Activated B cell treated with CpG ODN at 0.5 μM for 24 hours (primary cell): ENCODE measurements at regions not wholly inside any gene's neighbourhood (a gene's known extent, or its start where the extent isn't known, plus 50 kb on each side); places are given as distances from the start of the nearest gene placed in this dataset.

Source experiments
- ATAC-seq: fragments of 200-7000 bp; cut with Tn5 transposase; one replicate; pipeline ENCODE4 v1.10.0; 2021; ENCODE audit warnings: low read depth, mild to moderate bottlenecking, moderate library complexity
- CTCF ChIA-PET: fragments of 350-600 bp; sonication (Branson Sonifier 250); formaldehyde crosslinking; loops from one replicate; lab custom pipeline; 2021; ENCODE audit warnings: antibody characterized with exemption; lab: Charles Lee
- POLR2A ChIA-PET: fragments of 350-600 bp; sonication (Branson Sonifier 250); formaldehyde crosslinking; loops from one replicate; lab custom pipeline; 2021; ENCODE audit warnings: antibody characterized with exemption; lab: Charles Lee
- DNase-seq: peaks from one replicate; pipeline ENCODE4 v3.0.0; 2022
- H3K27ac Mint-ChIP-seq: one replicate; pipeline ENCODE4 v1.8.0; 2020; ENCODE audit warnings: mixed read lengths
- H3K27me3 Mint-ChIP-seq: one replicate; pipeline ENCODE4 v1.8.0; 2021; ENCODE audit warnings: mixed read lengths
- H3K36me3 Mint-ChIP-seq: one replicate; pipeline ENCODE4 v1.8.0; 2021; ENCODE audit warnings: low read depth, mixed read lengths
- H3K4me1 Mint-ChIP-seq: one replicate; pipeline ENCODE4 v1.8.0; 2021; ENCODE audit warnings: mixed read lengths
- H3K4me3 Mint-ChIP-seq: one replicate; pipeline ENCODE4 v1.8.0; 2020; ENCODE audit warnings: mild to moderate bottlenecking, mixed read lengths
- H3K9me3 Mint-ChIP-seq: one replicate; pipeline ENCODE4 v1.8.0; 2020; ENCODE audit warnings: mixed read lengths
- CTCF ChIP-seq: fragments of 200-600 bp; IDR thresholded peaks from one replicate; pipeline ENCODE4 v1.8.0; 2022; ENCODE audit warnings: antibody characterized with exemption, mild to moderate bottlenecking
- intact Hi-C: fragments of 100-400 bp; cut with micrococcal nuclease; formaldehyde crosslinking; loops from one replicate; pipeline ENCODE4 v1.15.1; 2024

GRCh38 chr18:26721854-26722564 is 143.5 kb downstream of the AQP4 start:
- Mint-ChIP-seq H3K4me1 (no peaks in the 10 kb centered on the region), H3K27ac (no peak overlapping the region), H3K27me3 (no peaks in the 10 kb centered on the region), H3K9me3 (no peaks in the 10 kb centered on the region), H3K4me3 (no peak overlapping the region), H3K36me3 (no peaks in the 10 kb centered on the region)
- ChIA-PET POLR2A (no interaction called here), CTCF (no interaction called here)
- intact Hi-C loops, result no loop called here
- ATAC-seq (no peak), DNase-seq (no peak)
- no peak for TF ChIP-seq CTCF

DNA sequence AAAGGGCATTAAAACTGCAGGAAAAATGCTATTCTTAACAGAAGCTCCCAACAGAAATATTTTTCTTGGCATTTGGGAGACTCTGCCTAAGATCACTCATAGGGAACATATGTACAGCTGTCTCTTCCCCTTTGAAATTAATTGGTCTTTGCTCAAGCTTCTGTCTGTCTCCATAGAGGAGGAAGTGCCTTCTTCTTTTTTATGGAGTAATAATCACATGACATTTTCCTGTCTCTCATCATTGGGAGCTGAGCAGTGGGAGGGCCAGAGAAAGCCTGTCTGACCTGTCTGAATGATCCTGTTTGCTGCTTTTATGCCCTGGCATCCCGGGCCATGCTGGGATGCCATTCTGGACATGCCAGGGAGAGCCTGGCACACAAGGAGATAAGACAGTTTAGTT is 145.6 kb downstream of the AQP4 start:
- H3K4me1 Mint-ChIP-seq, result no peaks in the 10 kb centered on the region
- no peak for DNase-seq
- ChIA-PET CTCF (no interaction called here), POLR2A (no interaction called here)
- intact Hi-C loops, result no loop called here
- no peak for TF ChIP-seq CTCF
- H3K9me3 Mint-ChIP-seq, result no peaks in the 10 kb centered on the region
- no peak for ATAC-seq
- H3K36me3 Mint-ChIP-seq, result no peaks in the 10 kb centered on the region
- H3K4me3 Mint-ChIP-seq, result no peak overlapping the region
- H3K27ac Mint-ChIP-seq, result no peak overlapping the region
- H3K27me3 Mint-ChIP-seq, result no peaks in the 10 kb centered on the region

- H3K4me1 Mint-ChIP-seq, result no peaks in the 10 kb centered on the region
- no peaks in the 10 kb centered on the region for H3K9me3 Mint-ChIP-seq
- ChIA-PET CTCF (no interaction called here), POLR2A (no interaction called here)
- no peak for DNase-seq
- no peak overlapping the region for H3K27ac Mint-ChIP-seq
- no peaks in the 10 kb centered on the region for H3K27me3 Mint-ChIP-seq
- no peak for ATAC-seq
- intact Hi-C loops, result no loop called here
- no peak overlapping the region for H3K4me3 Mint-ChIP-seq
- H3K36me3 Mint-ChIP-seq, result no peaks in the 10 kb centered on the region
- no peak for TF ChIP-seq CTCF
Measured at GRCh38 chr18:26717123-26717719, 148.3 kb downstream of the AQP4 start.

- intact Hi-C loops, result no loop called here
- H3K27me3 Mint-ChIP-seq, result peaks cover 2% of the 10 kb centered on the region
- TF ChIP-seq CTCF, result no peak
- no peak for ATAC-seq
- no peak for DNase-seq
- no peak overlapping the region for H3K27ac Mint-ChIP-seq
- no peaks in the 10 kb centered on the region for H3K4me1 Mint-ChIP-seq
- H3K4me3 Mint-ChIP-seq, result no peak overlapping the region
- H3K9me3 Mint-ChIP-seq, result no peaks in the 10 kb centered on the region
- CTCF ChIA-PET, result no interaction called here
- no peaks in the 10 kb centered on the region for H3K36me3 Mint-ChIP-seq
- POLR2A ChIA-PET, result no interaction called here
Measured at GRCh38 chr18:26714739-26715138, 150.8 kb downstream of the AQP4 start.

- Mint-ChIP-seq H3K9me3 (no peaks in the 10 kb centered on the region), H3K4me3 (no peak overlapping the region), H3K27me3 (peaks cover 2% of the 10 kb centered on the region), H3K36me3 (no peaks in the 10 kb centered on the region), H3K27ac (no peak overlapping the region), H3K4me1 (no peaks in the 10 kb centered on the region)
- ChIA-PET POLR2A (no interaction called here), CTCF (no interaction called here)
- TF ChIP-seq CTCF, result no peak
- intact Hi-C loops, result no loop called here
- no peak for DNase-seq
- no peak for ATAC-seq
Measured at GRCh38 chr18:26711756-26712155, 153.8 kb downstream of the AQP4 start.
